ENCODE measurements at regions not wholly inside any gene's neighbourhood (a gene's known extent, or its start where the extent isn't known, plus 50 kb on each side); places are given as distances from the start of the nearest gene placed in this dataset.

DNA sequence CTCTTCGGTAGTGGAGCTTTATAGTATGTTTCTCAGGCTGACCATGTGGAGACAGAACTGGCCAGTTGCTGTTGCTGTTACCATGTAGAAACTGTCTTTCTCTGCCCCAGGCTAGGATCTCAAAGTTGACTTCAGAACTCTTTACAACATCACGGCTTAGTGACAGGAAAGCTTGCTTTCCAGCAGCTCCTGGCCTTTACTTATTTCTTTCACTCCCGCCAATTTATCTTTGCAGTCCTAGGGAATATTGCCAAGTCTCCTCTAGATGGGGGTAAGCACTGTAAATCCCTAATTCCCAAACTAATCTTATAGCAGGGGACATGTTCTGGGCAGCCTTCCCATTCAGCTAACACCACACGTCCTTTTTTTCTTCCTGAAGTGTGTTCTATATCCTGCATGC lies 631.6 kb downstream of the SPRY1 start:
- Histone ChIP-seq H3K4me1 (ENCODE audit: insufficient read depth) (no peaks in the 10 kb centered on the region), H3K9me2 (ENCODE audit: insufficient read depth) (no peaks in the 10 kb centered on the region), H4K20me1 (ENCODE audit: insufficient read depth) (no peaks in the 10 kb centered on the region), H2AFZ (no peak overlapping the region), H3K4me2 (ENCODE audit: unreplicated experiment) (no peak overlapping the region), H3K27ac (no peak overlapping the region), H3F3A (ENCODE audit: insufficient read depth) (no peaks in the 10 kb centered on the region), H3K9ac (no peak overlapping the region), H3K36me3 (ENCODE audit: low read depth) (no peaks in the 10 kb centered on the region), H3K4me3 (no peak overlapping the region), H3K27me3 (replicated peaks; ENCODE audit: insufficient read depth) (no peaks in the 10 kb centered on the region), H3K79me2 (ENCODE audit: insufficient read depth) (no peaks in the 10 kb centered on the region), H3K9me3 (ENCODE audit: low read depth) (no peaks in the 10 kb centered on the region)
- in situ Hi-C loops (cut with MboI): no loop called here
- 89 to 95% methylated on average over 4 of the region's 4 CpGs for WGBS, 2 experiments (ENCODE audit: low coverage in 1 of 2, low lambda C conversion rate in 2 of 2, missing lambda C conversion rate in 2 of 2)
- TF ChIP-seq EZH2 (IDR thresholded peaks at IDR 0.05; ENCODE audit: insufficient read depth, poor library complexity, severe bottlenecking) (no peak), EZH2phosphoT487 (IDR thresholded peaks at IDR 0.05; ENCODE audit: insufficient read depth, low read depth) (no peak)
- no peak for DNase-seq

DNA sequence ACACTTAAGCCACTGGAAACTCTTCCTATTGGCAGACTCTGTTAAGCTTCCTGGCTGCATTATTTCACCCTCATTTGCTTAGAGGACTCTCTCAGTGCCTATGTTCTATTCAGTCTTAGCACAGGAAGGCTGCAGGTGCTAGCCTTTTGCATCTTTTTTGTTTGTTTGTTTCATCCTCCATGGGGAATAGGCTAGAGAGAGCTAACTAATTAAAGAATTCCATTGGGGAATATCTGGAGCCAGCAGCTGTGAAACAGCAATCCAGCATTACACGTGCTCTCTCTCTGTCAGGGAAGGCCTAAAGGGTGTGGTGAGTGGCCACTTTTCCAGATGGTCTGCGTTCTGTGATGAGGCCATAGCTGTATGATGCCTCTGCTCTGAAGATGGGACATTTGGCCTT lies 633.6 kb downstream of the SPRY1 start:
- no peaks in the 10 kb centered on the region for H3K79me2 ChIP-seq (ENCODE audit: insufficient read depth)
- no peaks in the 10 kb centered on the region for H3F3A ChIP-seq (ENCODE audit: insufficient read depth)
- 0 out of 2 replicates have a peak overlapping the region, but pooled peaks have one; percentile 2 for H2AFZ ChIP-seq
- H3K27ac ChIP-seq: no peak overlapping the region
- no peaks in the 10 kb centered on the region for H3K27me3 ChIP-seq (replicated peaks; ENCODE audit: insufficient read depth)
- 39 to 41% methylated on average over 2 of the region's 2 CpGs for WGBS, 2 experiments (ENCODE audit: low coverage in 1 of 2, low lambda C conversion rate in 2 of 2, missing lambda C conversion rate in 2 of 2)
- in situ Hi-C loops (cut with MboI): no loop called here
- DNase-seq: no peak
- no peaks in the 10 kb centered on the region for H3K36me3 ChIP-seq (ENCODE audit: low read depth)
- H3K9me2 ChIP-seq (ENCODE audit: insufficient read depth): no peaks in the 10 kb centered on the region
- no peaks in the 10 kb centered on the region for H3K4me1 ChIP-seq (ENCODE audit: insufficient read depth)
- H4K20me1 ChIP-seq (ENCODE audit: insufficient read depth): no peaks in the 10 kb centered on the region
- H3K9me3 ChIP-seq (ENCODE audit: low read depth): no peaks in the 10 kb centered on the region
- no peak overlapping the region for H3K4me3 ChIP-seq
- H3K4me2 ChIP-seq (ENCODE audit: unreplicated experiment): no peak overlapping the region
- H3K9ac ChIP-seq: no peak overlapping the region
- TF ChIP-seq EZH2 (IDR thresholded peaks at IDR 0.05; ENCODE audit: insufficient read depth, poor library complexity, severe bottlenecking) (no peak), EZH2phosphoT487 (IDR thresholded peaks at IDR 0.05; ENCODE audit: insufficient read depth, low read depth) (no peak)

GRCh38 chr4:124032035-124032434 lies 635.4 kb downstream of the SPRY1 start:
- 76 to 94% methylated on average over 1 of the region's 1 CpG for WGBS, 2 experiments (ENCODE audit: low coverage in 1 of 2, low lambda C conversion rate in 2 of 2, missing lambda C conversion rate in 2 of 2)
- Histone ChIP-seq H3K27ac (no peak overlapping the region), H3K9me3 (ENCODE audit: low read depth) (no peaks in the 10 kb centered on the region), H3K4me3 (no peak overlapping the region), H3K27me3 (replicated peaks; ENCODE audit: insufficient read depth) (no peaks in the 10 kb centered on the region), H2AFZ (no peak overlapping the region), H3K79me2 (ENCODE audit: insufficient read depth) (no peaks in the 10 kb centered on the region), H3K4me2 (ENCODE audit: unreplicated experiment) (no peak overlapping the region), H3K4me1 (ENCODE audit: insufficient read depth) (no peaks in the 10 kb centered on the region), H3K9me2 (ENCODE audit: insufficient read depth) (no peaks in the 10 kb centered on the region), H3K36me3 (ENCODE audit: low read depth) (no peaks in the 10 kb centered on the region), H4K20me1 (ENCODE audit: insufficient read depth) (no peaks in the 10 kb centered on the region), H3F3A (ENCODE audit: insufficient read depth) (no peaks in the 10 kb centered on the region), H3K9ac (no peak overlapping the region)
- TF ChIP-seq EZH2phosphoT487 (IDR thresholded peaks at IDR 0.05; ENCODE audit: insufficient read depth, low read depth) (no peak), EZH2 (IDR thresholded peaks at IDR 0.05; ENCODE audit: insufficient read depth, poor library complexity, severe bottlenecking) (no peak)
- DNase-seq: no peak
- in situ Hi-C loops (cut with MboI): no loop called here

- Histone ChIP-seq H2AFZ (no peak overlapping the region), H3K79me2 (ENCODE audit: insufficient read depth) (no peaks in the 10 kb centered on the region), H3K27me3 (replicated peaks; ENCODE audit: insufficient read depth) (no peaks in the 10 kb centered on the region), H3K4me3 (no peak overlapping the region), H3K27ac (no peak overlapping the region), H3K9me2 (ENCODE audit: insufficient read depth) (no peaks in the 10 kb centered on the region), H3K9me3 (ENCODE audit: low read depth) (no peaks in the 10 kb centered on the region), H4K20me1 (ENCODE audit: insufficient read depth) (no peaks in the 10 kb centered on the region), H3K4me2 (ENCODE audit: unreplicated experiment) (no peak overlapping the region), H3K9ac (no peak overlapping the region), H3K36me3 (ENCODE audit: low read depth) (no peaks in the 10 kb centered on the region), H3F3A (ENCODE audit: insufficient read depth) (no peaks in the 10 kb centered on the region), H3K4me1 (ENCODE audit: insufficient read depth) (no peaks in the 10 kb centered on the region)
- 55 to 75% methylated on average over 1 of the region's 1 CpG for WGBS, 2 experiments (ENCODE audit: low coverage in 1 of 2, low lambda C conversion rate in 2 of 2, missing lambda C conversion rate in 2 of 2)
- in situ Hi-C loops (cut with MboI): no loop called here
- TF ChIP-seq EZH2 (IDR thresholded peaks at IDR 0.05; ENCODE audit: insufficient read depth, poor library complexity, severe bottlenecking) (no peak), EZH2phosphoT487 (IDR thresholded peaks at IDR 0.05; ENCODE audit: insufficient read depth, low read depth) (no peak)
- no peak for DNase-seq
Measured at GRCh38 chr4:124035364-124036041, 638.9 kb downstream of the SPRY1 start.

DNA sequence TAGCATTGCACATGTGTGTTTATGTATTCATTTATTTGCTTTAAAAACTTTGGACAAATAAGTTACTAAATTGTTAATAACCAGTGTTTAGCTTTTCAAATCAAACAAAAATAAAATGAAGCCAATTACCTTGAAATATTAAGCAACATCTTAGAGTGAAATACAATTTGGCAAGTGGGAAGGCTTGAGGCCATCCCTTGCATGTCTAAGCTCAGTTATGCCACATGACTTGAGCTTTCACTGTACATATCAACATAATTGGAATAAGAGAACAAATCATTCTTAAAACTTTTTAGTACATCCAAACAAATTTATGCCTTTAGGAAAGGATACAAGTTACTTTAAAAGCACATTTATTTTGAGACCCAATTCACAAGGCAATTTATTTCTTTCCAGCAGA lies 640.6 kb downstream of the SPRY1 start:
- no peaks in the 10 kb centered on the region for H3K9me2 ChIP-seq (ENCODE audit: insufficient read depth)
- no peak overlapping the region for H3K27ac ChIP-seq
- H3K79me2 ChIP-seq (ENCODE audit: insufficient read depth): no peaks in the 10 kb centered on the region
- no peak overlapping the region for H3K9ac ChIP-seq
- no peak overlapping the region for H2AFZ ChIP-seq
- TF ChIP-seq EZH2 (IDR thresholded peaks at IDR 0.05; ENCODE audit: insufficient read depth, poor library complexity, severe bottlenecking): no peak
- no peak for TF ChIP-seq EZH2phosphoT487 (IDR thresholded peaks at IDR 0.05; ENCODE audit: insufficient read depth, low read depth)
- no peaks in the 10 kb centered on the region for H3K9me3 ChIP-seq (ENCODE audit: low read depth)
- H3K36me3 ChIP-seq (ENCODE audit: low read depth): no peaks in the 10 kb centered on the region
- H3K27me3 ChIP-seq (replicated peaks; ENCODE audit: insufficient read depth): no peaks in the 10 kb centered on the region
- H3K4me1 ChIP-seq (ENCODE audit: insufficient read depth): no peaks in the 10 kb centered on the region
- in situ Hi-C loops (cut with MboI): no loop called here
- no peak for DNase-seq
- H3K4me2 ChIP-seq (ENCODE audit: unreplicated experiment): no peak overlapping the region
- no peak overlapping the region for H3K4me3 ChIP-seq
- H3F3A ChIP-seq (ENCODE audit: insufficient read depth): no peaks in the 10 kb centered on the region
- no peaks in the 10 kb centered on the region for H4K20me1 ChIP-seq (ENCODE audit: insufficient read depth)
